Heart right ventricle (tissue), 16 donors: ENCODE measurements at regions not wholly inside any gene's neighbourhood (a gene's known extent, or its start where the extent isn't known, plus 50 kb on each side); places are given as distances from the start of the nearest gene placed in this dataset.

ENCODE experiments used
- ATAC-seq, 8 donors: fragments of 200-7000 bp; cut with Tn5 transposase; one replicate each; pipeline ENCODE4 v1.9.1; 2020; ENCODE audit warnings: mild to moderate bottlenecking in 8 of 8, moderate library complexity in 8 of 8, moderate number of reproducible peaks in 1 of 8
- DNase-seq, 2 donors: peaks; one replicate each; pipeline ENCODE4 v3.0.0-alpha.2; 2020
- H3K27ac ChIP-seq, 10 donors: fragments of 200-600 bp; sonication (generic) in 2 of 10; one replicate each; pipeline versions ENCODE4 v1.5.0 to v1.8.0; 2020 to 2022; ENCODE audit warnings: mild to moderate bottlenecking in 3 of 10
- H3K27me3 ChIP-seq, 7 donors: fragments of 200-600 bp; one replicate each; pipeline ENCODE4 v1.8.0; 2021 to 2022; ENCODE audit warnings: mild to moderate bottlenecking in 2 of 7
- H3K36me3 ChIP-seq, 9 donors: fragments of 200-600 bp; sonication (generic) in 1 of 9; one replicate each; pipeline versions ENCODE4 v1.5.0 to v1.8.0; 2020 to 2022; ENCODE audit warnings: mild to moderate bottlenecking in 2 of 9
- H3K4me1 ChIP-seq, 9 donors: fragments of 200-600 bp; sonication (generic) in 1 of 9; one replicate each; pipeline versions ENCODE4 v1.5.0 to v1.8.0; 2020 to 2022; ENCODE audit warnings: mild to moderate bottlenecking in 4 of 9
- H3K4me3 ChIP-seq, 10 donors: fragments of 200-600 bp; sonication (generic) in 2 of 10; one replicate each; pipeline versions ENCODE4 v1.5.0 to v1.8.0; 2020 to 2022; ENCODE audit warnings: mild to moderate bottlenecking in 7 of 10, moderate library complexity in 2 of 10
- H3K9me3 ChIP-seq, 11 donors: fragments of 200-600 bp in 10 of 11; sonication (generic) in 2 of 11; one replicate each; pipeline versions ENCODE4 v1.5.0 to v1.8.0; 2013 to 2022; ENCODE audit warnings: mild to moderate bottlenecking in 2 of 11, control low read depth in 1 of 11, moderate library complexity in 1 of 11
- WGBS, 2 donors: extraction: QIAGEN DNeasy Blood & Tissue Kit; methylation state at CpG; one replicate each; pipeline ENCODE4 v1.1.7; 2013; ENCODE audit warnings: inconsistent platforms in 1 of 2; 5-methylcytosine and 5-hydroxymethylcytosine counted together
- intact Hi-C, 10 donors: fragments of 100-400 bp; cut with DNase I; formaldehyde crosslinking; loops; one replicate each; pipeline versions ENCODE4 v1.11.1 to v1.14.2; 2022
- TF ChIP-seq, protein P1 (sequence below), 9 donors: fragments of 200-600 bp; sonication (generic) in 2 of 9; IDR thresholded peaks; one replicate each; pipeline versions ENCODE4 v1.5.0 to v1.8.0; 2021 to 2022; ENCODE audit warnings: antibody characterized with exemption in 9 of 9, mild to moderate bottlenecking in 5 of 9, moderate library complexity in 1 of 9
- donor health status: Arrhythmogenic right ventricular cardiomyopathy.
- donor health status: ischemic (EF 13 %, LVEDD 7.1; RV severe dilation, severe dysfunction).
- donor health status: healthy with polysubstance abuse.
- donor health status: DM: no; HTN: yes; CAD: no.
- donor health status: DM: no; HTN: no; CAD: no.
- donor health status: ischemic (EF 25% LVEDD 6.9; RV normal size, moderate dysfunction).
- donor health status: ischemic (EF 25% LVEDD 5.7; RV mildly dilated, moderate dysfunction).
- donor health status: healthy.
- donor health status: DM: yes; HTN: yes; CAD: no.
- donor health status: Ischemic cardiomyopathy.
- donor health status: ischemic (EF 35%, LVEDD 5.7; RV mildly dilated, moderate dysfunction).
- donor health status: nonischemic (EF 11% LVEDD 7.7; RV severe dilation, severe dysfunction).
- donor health status: DM: yes; HTN: yes; CAD: no.
- donor health status: PGD.
- donor health status: ischemic (EF 29% LVEDD 5.4; RV normal size, mild dysfunction).
- donor health status: nonischemic (EF 23%, LVEDD 6.1; RV moderate dilation, normal function).

DNA sequence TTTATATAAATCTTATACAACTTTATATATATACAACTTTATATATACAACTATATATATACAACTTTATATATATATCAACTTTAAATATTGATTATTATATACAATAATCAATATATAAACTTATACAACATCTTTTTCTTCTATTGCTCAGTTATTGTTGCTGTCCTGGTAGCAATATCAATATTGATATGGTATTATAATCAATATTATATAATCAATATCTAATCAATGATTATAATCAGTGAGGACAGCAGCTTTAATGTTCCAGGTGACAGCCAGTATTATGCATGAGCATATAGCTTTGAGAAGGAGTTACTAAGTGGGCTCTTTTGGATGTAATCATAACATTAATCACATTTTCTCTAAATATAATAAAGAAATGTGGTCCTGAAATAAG, 242.3 kb upstream of the SOX11 start:
- intact Hi-C loops = no loop called here
- TF ChIP-seq, protein P1, sequence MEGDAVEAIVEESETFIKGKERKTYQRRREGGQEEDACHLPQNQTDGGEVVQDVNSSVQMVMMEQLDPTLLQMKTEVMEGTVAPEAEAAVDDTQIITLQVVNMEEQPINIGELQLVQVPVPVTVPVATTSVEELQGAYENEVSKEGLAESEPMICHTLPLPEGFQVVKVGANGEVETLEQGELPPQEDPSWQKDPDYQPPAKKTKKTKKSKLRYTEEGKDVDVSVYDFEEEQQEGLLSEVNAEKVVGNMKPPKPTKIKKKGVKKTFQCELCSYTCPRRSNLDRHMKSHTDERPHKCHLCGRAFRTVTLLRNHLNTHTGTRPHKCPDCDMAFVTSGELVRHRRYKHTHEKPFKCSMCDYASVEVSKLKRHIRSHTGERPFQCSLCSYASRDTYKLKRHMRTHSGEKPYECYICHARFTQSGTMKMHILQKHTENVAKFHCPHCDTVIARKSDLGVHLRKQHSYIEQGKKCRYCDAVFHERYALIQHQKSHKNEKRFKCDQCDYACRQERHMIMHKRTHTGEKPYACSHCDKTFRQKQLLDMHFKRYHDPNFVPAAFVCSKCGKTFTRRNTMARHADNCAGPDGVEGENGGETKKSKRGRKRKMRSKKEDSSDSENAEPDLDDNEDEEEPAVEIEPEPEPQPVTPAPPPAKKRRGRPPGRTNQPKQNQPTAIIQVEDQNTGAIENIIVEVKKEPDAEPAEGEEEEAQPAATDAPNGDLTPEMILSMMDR (IDR thresholded peaks at IDR 0.05) = no peak
- no peaks in the 10 kb centered on the region for H3K9me3 ChIP-seq
- H3K27me3 ChIP-seq = no peaks in the 10 kb centered on the region
- no peak overlapping the region for H3K4me3 ChIP-seq
- no peaks in the 10 kb centered on the region for H3K4me1 ChIP-seq
- ATAC-seq = no peak
- H3K36me3 ChIP-seq = no peaks in the 10 kb centered on the region
- DNase-seq = no peak
- H3K27ac ChIP-seq = no peak overlapping the region

DNA sequence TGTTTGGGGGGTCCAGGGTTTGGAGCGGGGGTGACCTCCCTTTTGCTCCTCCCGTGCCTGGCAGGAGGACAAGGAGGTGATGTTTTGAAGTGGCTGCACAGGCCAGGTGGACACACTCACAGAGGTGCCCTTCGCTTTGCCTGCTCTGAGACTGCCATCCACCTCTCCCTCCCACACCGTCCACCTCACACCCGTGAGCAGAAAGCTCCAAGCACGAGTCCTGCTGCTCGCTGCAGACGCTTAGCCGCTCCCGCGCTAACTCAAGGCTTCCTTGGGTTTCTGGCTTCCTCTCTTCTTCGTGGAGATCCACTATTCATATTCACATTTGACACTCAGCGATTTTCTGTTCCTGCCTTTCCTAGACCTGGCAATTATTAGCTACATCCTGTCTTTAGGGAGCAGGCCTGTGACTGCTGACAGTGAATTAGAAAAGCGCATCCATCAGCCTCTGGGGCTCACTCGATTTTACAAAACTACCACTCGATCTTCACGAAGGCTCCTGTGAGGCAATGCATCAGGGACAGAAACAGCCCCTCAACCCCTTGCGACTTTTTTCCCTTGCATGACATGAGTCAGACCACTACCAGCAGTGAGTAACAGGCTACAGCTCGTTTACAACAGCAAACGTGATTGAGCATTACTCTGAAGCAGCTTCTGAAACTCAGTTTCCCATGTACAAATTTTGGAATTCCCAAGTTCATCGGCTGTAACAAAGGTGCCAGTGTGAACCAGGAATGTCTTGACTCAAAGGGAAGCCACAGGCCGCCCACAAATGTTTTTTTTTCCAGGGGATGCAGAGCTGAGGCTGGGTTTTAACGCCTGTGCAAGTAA, 238.7 kb upstream of the SOX11 start:
- H3K4me1 ChIP-seq = no peaks in the 10 kb centered on the region
- ATAC-seq (no peak), DNase-seq (no peak)
- H3K27ac ChIP-seq = no peak overlapping the region
- WGBS, 2 donors = 65 to 67% methylated on average over 23 of the region's 23 CpGs
- no peaks in the 10 kb centered on the region for H3K9me3 ChIP-seq
- no peak overlapping the region for H3K4me3 ChIP-seq
- H3K36me3 ChIP-seq = no peaks in the 10 kb centered on the region
- TF ChIP-seq, protein P1 (IDR thresholded peaks at IDR 0.05) = no peak
- intact Hi-C loops = no loop called here
- no peaks in the 10 kb centered on the region for H3K27me3 ChIP-seq

DNA sequence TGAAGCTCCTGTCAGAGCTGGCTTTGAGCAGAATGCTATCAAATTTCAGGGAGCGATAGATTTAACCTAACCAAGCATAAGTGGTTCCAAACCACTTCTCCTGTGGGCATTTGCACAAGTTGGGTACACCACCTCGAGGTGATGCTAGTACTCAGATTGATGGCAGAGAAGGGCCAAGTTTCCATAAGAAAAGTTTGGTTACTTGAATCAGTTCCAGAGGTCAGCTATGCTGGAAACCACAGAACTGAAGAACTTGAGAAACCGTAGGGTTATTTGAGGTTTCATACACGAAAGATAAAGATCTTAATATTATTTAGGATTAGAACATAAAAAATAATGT, 238.2 kb upstream of the SOX11 start:
- Histone ChIP-seq H3K4me3 (no peak overlapping the region), H3K27ac (no peak overlapping the region), H3K9me3 (no peaks in the 10 kb centered on the region), H3K36me3 (no peaks in the 10 kb centered on the region), H3K4me1 (no peaks in the 10 kb centered on the region), H3K27me3 (no peaks in the 10 kb centered on the region)
- ATAC-seq = no peak
- intact Hi-C loops = no loop called here
- TF ChIP-seq, protein P1 (IDR thresholded peaks at IDR 0.05) = no peak
- 68 to 73% methylated on average over 4 of the region's 4 CpGs for WGBS, 2 donors
- no peak for DNase-seq

DNA sequence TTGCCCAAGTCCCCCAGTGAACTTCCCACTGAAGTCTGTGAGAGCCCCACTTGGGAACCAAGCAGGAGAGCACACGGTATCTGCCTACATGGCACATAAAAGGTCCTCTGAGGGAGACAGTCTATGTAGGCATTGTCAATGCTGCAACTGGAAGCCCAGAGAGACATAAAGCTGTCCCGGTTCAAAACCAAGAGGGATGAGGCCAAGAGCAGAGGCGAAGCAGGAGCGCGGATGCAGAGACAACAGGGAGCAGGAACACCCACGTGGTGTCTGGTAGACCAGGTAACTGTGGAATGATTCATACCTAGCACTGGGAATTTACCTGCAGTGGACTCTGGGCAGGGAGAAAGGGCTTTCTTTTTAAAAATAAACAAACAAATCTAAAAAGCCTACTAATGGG, 233.1 kb upstream of the SOX11 start:
- intact Hi-C loops = no loop called here
- TF ChIP-seq, protein P1 (IDR thresholded peaks at IDR 0.05) = no peak
- ATAC-seq = no peak
- WGBS, 2 donors = 93 to 95% methylated on average over 6 of the region's 6 CpGs
- H3K36me3 ChIP-seq = no peaks in the 10 kb centered on the region
- DNase-seq = no peak
- no peaks in the 10 kb centered on the region for H3K27me3 ChIP-seq
- H3K4me1 ChIP-seq = no peaks in the 10 kb centered on the region
- no peak overlapping the region for H3K4me3 ChIP-seq
- H3K27ac ChIP-seq = no peak overlapping the region
- no peaks in the 10 kb centered on the region for H3K9me3 ChIP-seq
